Head of caudate nucleus (tissue), 42 donors: ENCODE measurements at regions not wholly inside any gene's neighbourhood (a gene's known extent, or its start where the extent isn't known, plus 50 kb on each side); places are given as distances from the start of the nearest gene placed in this dataset.

Source experiments
- DNase-seq, 42 donors: peaks; one replicate each; pipeline versions ENCODE4 v3.0.0 to v3.0.0-alpha.2; 2020 to 2021; ENCODE audit warnings: mixed read lengths in 7 of 42
- intact Hi-C: fragments of 100-400 bp; cut with DNase I; formaldehyde crosslinking; loops from one replicate; pipeline ENCODE4 v1.15.0; 2022

- no peak for DNase-seq
- intact Hi-C loops: no loop called here
These were observed 336.3 kb upstream of the TRAM1L1 start for GRCh38 chr4:117421706-117422105.

GRCh38 chr4:117422297-117422696 lies 336.9 kb upstream of the TRAM1L1 start:
- no peak for DNase-seq

GRCh38 chr4:117425636-117426035 lies 340.3 kb upstream of the TRAM1L1 start:
- intact Hi-C loops: no loop called here
- DNase-seq: no peak

More at GRCh38 chr4:117422297-117422696, 336.9 kb upstream of the TRAM1L1 start:
- intact Hi-C loops: no loop called here

GRCh38 chr4:117428536-117428935 lies 343.2 kb upstream of the TRAM1L1 start:
- intact Hi-C loops: no loop called here
- no peak for DNase-seq

- peak in 9 of 42 donors; percentile 8 to 31 (median 15) for DNase-seq
- intact Hi-C loops: no loop called here
These were observed 343.7 kb upstream of the TRAM1L1 start for GRCh38 chr4:117429061-117429460.

- DNase-seq: no peak
- intact Hi-C loops: no loop called here
These were observed 344.1 kb upstream of the TRAM1L1 start for GRCh38 chr4:117429506-117429905.

- DNase-seq: no peak
- intact Hi-C loops: no loop called here
These were observed 349.0 kb upstream of the TRAM1L1 start for GRCh38 chr4:117434424-117434823.

GRCh38 chr4:117447925-117448324 lies 362.5 kb upstream of the TRAM1L1 start:
- intact Hi-C loops: no loop called here
- DNase-seq: no peak

- DNase-seq: no peak
- intact Hi-C loops: no loop called here
These were observed 369.7 kb upstream of the TRAM1L1 start for GRCh38 chr4:117455088-117455487.

GRCh38 chr4:117466388-117466787 lies 381.0 kb upstream of the TRAM1L1 start:
- intact Hi-C loops: no loop called here

GRCh38 chr4:117467404-117467803 lies 382.0 kb upstream of the TRAM1L1 start:
- DNase-seq: no peak
- intact Hi-C loops: no loop called here

More at GRCh38 chr4:117466388-117466787, 381.0 kb upstream of the TRAM1L1 start:
- DNase-seq: no peak

- intact Hi-C loops: no loop called here
- DNase-seq: no peak
These were observed 389.6 kb upstream of the TRAM1L1 start for GRCh38 chr4:117474987-117475386.

GRCh38 chr4:117477925-117478324 lies 392.5 kb upstream of the TRAM1L1 start:
- intact Hi-C loops: no loop called here

GRCh38 chr4:117478702-117479101 lies 393.3 kb upstream of the TRAM1L1 start:
- DNase-seq: no peak
- intact Hi-C loops: no loop called here

More at GRCh38 chr4:117477925-117478324, 392.5 kb upstream of the TRAM1L1 start:
- no peak for DNase-seq

- intact Hi-C loops: no loop called here
- no peak for DNase-seq
These were observed 394.3 kb upstream of the TRAM1L1 start for GRCh38 chr4:117479673-117480072.

- DNase-seq: no peak
- intact Hi-C loops: no loop called here
These were observed 396.4 kb upstream of the TRAM1L1 start for GRCh38 chr4:117481742-117482141.

GRCh38 chr4:117488692-117489091 lies 403.3 kb upstream of the TRAM1L1 start:
- intact Hi-C loops: no loop called here
- no peak for DNase-seq

GRCh38 chr4:117489107-117489506 lies 403.7 kb upstream of the TRAM1L1 start:
- DNase-seq: no peak
- intact Hi-C loops: no loop called here

GRCh38 chr4:117491516-117491915 lies 406.1 kb upstream of the TRAM1L1 start:
- no peak for DNase-seq
- intact Hi-C loops: no loop called here

- intact Hi-C loops: no loop called here
- DNase-seq: no peak
These were observed 410.4 kb upstream of the TRAM1L1 start for GRCh38 chr4:117495802-117496201.

- intact Hi-C loops: no loop called here
- no peak for DNase-seq
These were observed 427.0 kb upstream of the TRAM1L1 start for GRCh38 chr4:117512414-117512813.
